ENCODE measurements at regions not wholly inside any gene's neighbourhood (a gene's known extent, or its start where the extent isn't known, plus 50 kb on each side); places are given as distances from the start of the nearest gene placed in this dataset.

GRCh38 chr15:59887211-59887610 lies 116.9 kb upstream of the FOXB1 start:
- H3K9me3 ChIP-seq (ENCODE audit: control extremely low read depth in 1 of 3, control insufficient read depth in 2 of 3, insufficient read depth in 1 of 3, low read length in 2 of 3): no peaks in the 10 kb centered on the region
- Mint-ChIP-seq H3K27me3 (peaks cover 26% of the 10 kb centered on the region), H3K27ac (no peak overlapping the region), H3K9me3 (ENCODE audit: insufficient read depth) (no peaks in the 10 kb centered on the region), H3K4me3 (no peak overlapping the region), H3K4me1 (no peaks in the 10 kb centered on the region)
- intact Hi-C loops (cut with micrococcal nuclease): no loop called here
- H3K27ac ChIP-seq (ENCODE audit: low read length in 2 of 2): no peak overlapping the region
- no peak for TF ChIP-seq EZH2 (IDR thresholded peaks at IDR 0.05; ENCODE audit: borderline replicate concordance, insufficient read depth, low read depth, low read length, poor library complexity, severe bottlenecking)
- no peak for TF ChIP-seq CTCF (IDR thresholded peaks at IDR 0.05)
- H3K79me2 ChIP-seq (ENCODE audit: control insufficient read depth, insufficient read depth, low read length): no peaks in the 10 kb centered on the region
- H3K4me2 ChIP-seq (replicated peaks; ENCODE audit: low read depth, low read length, poor library complexity, severe bottlenecking): no peak overlapping the region
- ATAC-seq (ENCODE audit: low read depth): no peak
- ChIA-PET POLR2A (no interaction called here), CTCF (interaction anchor here (0.5 kb wide), 1 partner anchor 51 kb away, joined by 3 read pairs; no protein-coding TSS in a partner anchor)
- H4K20me1 ChIP-seq (ENCODE audit: control insufficient read depth, insufficient read depth, low read length, poor library complexity, severe bottlenecking): no peaks in the 10 kb centered on the region
- no CpG with 5 or more reads among the region's 4 CpGs for WGBS (ENCODE audit: insufficient coverage)
- H3K36me3 ChIP-seq (replicated peaks in 1 of 2; ENCODE audit: control extremely low read depth in 1 of 2, control insufficient read depth in 1 of 2, extremely low read depth in 1 of 2, insufficient read depth in 2 of 2, low read length in 1 of 2): no peaks in the 10 kb centered on the region
- peaks cover 0 to 9% (median 6%) of the 10 kb centered on the region in 4 experiments for H3K27me3 ChIP-seq (replicated peaks in 1 of 4; ENCODE audit: control extremely low read depth in 1 of 4, control insufficient read depth in 3 of 4, insufficient read depth in 4 of 4, low read length in 3 of 4)
- no peak overlapping the region for H3K9ac ChIP-seq (ENCODE audit: low read length)
- H2AFZ ChIP-seq (ENCODE audit: insufficient read depth, low read depth, low read length, poor library complexity, severe bottlenecking): no peak overlapping the region
- no peak overlapping the region for H3K4me3 ChIP-seq (ENCODE audit: control extremely low read depth in 1 of 5, extremely low read depth in 1 of 5, insufficient read depth in 1 of 5, low read depth in 2 of 5, low read length in 4 of 5)
- H3K4me1 ChIP-seq (ENCODE audit: control insufficient read depth in 2 of 2, insufficient read depth in 2 of 2, low read length in 2 of 2): no peaks in the 10 kb centered on the region
- no peak for DNase-seq

- H3K9me3 ChIP-seq (ENCODE audit: control extremely low read depth in 1 of 3, control insufficient read depth in 2 of 3, insufficient read depth in 1 of 3, low read length in 2 of 3): no peaks in the 10 kb centered on the region
- H3K36me3 ChIP-seq (replicated peaks in 1 of 2; ENCODE audit: control extremely low read depth in 1 of 2, control insufficient read depth in 1 of 2, extremely low read depth in 1 of 2, insufficient read depth in 2 of 2, low read length in 1 of 2): no peaks in the 10 kb centered on the region
- DNase-seq (no peak), ATAC-seq (ENCODE audit: low read depth) (no peak)
- no peaks in the 10 kb centered on the region for H4K20me1 ChIP-seq (ENCODE audit: control insufficient read depth, insufficient read depth, low read length, poor library complexity, severe bottlenecking)
- Mint-ChIP-seq H3K4me3 (no peak overlapping the region), H3K4me1 (no peaks in the 10 kb centered on the region), H3K27ac (no peak overlapping the region), H3K9me3 (ENCODE audit: insufficient read depth) (no peaks in the 10 kb centered on the region), H3K27me3 (peaks cover 33% of the 10 kb centered on the region)
- H3K4me2 ChIP-seq (replicated peaks; ENCODE audit: low read depth, low read length, poor library complexity, severe bottlenecking): no peak overlapping the region
- peaks cover 0 to 10% (median 4%) of the 10 kb centered on the region in 4 experiments for H3K27me3 ChIP-seq (replicated peaks in 1 of 4; ENCODE audit: control extremely low read depth in 1 of 4, control insufficient read depth in 3 of 4, insufficient read depth in 4 of 4, low read length in 3 of 4)
- no peak overlapping the region for H3K27ac ChIP-seq (ENCODE audit: low read length in 2 of 2)
- no peak overlapping the region for H2AFZ ChIP-seq (ENCODE audit: insufficient read depth, low read depth, low read length, poor library complexity, severe bottlenecking)
- no peak overlapping the region for H3K4me3 ChIP-seq (ENCODE audit: control extremely low read depth in 1 of 5, extremely low read depth in 1 of 5, insufficient read depth in 1 of 5, low read depth in 2 of 5, low read length in 4 of 5)
- 93% methylated on average over 3 of the region's 3 CpGs for whole genome bisulfite sequencing (ENCODE audit: insufficient coverage)
- no peaks in the 10 kb centered on the region for H3K4me1 ChIP-seq (ENCODE audit: control insufficient read depth in 2 of 2, insufficient read depth in 2 of 2, low read length in 2 of 2)
- H3K79me2 ChIP-seq (ENCODE audit: control insufficient read depth, insufficient read depth, low read length): no peaks in the 10 kb centered on the region
- POLR2A ChIA-PET: no interaction called here
- CTCF ChIA-PET: interaction anchor here (0.5 kb wide), 1 partner anchor 52 kb away, joined by 3 read pairs; no protein-coding TSS in a partner anchor
- no peak overlapping the region for H3K9ac ChIP-seq (ENCODE audit: low read length)
- TF ChIP-seq EZH2 (IDR thresholded peaks at IDR 0.05; ENCODE audit: borderline replicate concordance, insufficient read depth, low read depth, low read length, poor library complexity, severe bottlenecking) (no peak), CTCF (IDR thresholded peaks at IDR 0.05) (no peak)
- intact Hi-C loops (cut with micrococcal nuclease): no loop called here
These were observed 117.7 kb upstream of the FOXB1 start for GRCh38 chr15:59886441-59886840.
